GM12874 (cell line): ENCODE measurements at regions not wholly inside any gene's neighbourhood (a gene's known extent, or its start where the extent isn't known, plus 50 kb on each side); places are given as distances from the start of the nearest gene placed in this dataset.

ENCODE experiments used
- TF ChIP-seq, protein P1 (sequence below): IDR thresholded peaks from 2 replicates; pipeline ENCODE4 v1.5.1; 2011; ENCODE audit warnings: low read depth, mild to moderate bottlenecking, control low read depth, low read length, moderate library complexity; ENCODE audit not compliant: insufficient read depth

DNA sequence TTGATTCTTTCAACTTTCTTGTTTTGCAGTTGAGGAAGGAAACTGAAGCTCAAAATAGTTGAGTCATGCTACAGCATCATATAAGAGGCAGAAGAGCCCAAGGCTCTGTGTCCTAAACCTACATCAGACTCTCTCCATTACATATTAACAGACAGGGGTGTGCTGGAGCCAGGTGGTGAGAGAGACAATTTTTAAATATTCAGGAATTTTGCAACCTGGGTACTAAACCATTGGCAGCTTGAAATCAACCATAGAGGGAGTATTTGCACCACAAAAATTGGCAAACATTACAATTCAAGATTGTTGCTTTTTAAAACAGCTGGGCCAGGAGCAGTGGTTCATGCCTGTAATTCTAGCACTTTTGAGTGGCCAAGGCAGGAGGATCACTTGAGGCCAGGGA is 65.8 kb upstream of the SOX4 start:
- TF ChIP-seq, protein P1, sequence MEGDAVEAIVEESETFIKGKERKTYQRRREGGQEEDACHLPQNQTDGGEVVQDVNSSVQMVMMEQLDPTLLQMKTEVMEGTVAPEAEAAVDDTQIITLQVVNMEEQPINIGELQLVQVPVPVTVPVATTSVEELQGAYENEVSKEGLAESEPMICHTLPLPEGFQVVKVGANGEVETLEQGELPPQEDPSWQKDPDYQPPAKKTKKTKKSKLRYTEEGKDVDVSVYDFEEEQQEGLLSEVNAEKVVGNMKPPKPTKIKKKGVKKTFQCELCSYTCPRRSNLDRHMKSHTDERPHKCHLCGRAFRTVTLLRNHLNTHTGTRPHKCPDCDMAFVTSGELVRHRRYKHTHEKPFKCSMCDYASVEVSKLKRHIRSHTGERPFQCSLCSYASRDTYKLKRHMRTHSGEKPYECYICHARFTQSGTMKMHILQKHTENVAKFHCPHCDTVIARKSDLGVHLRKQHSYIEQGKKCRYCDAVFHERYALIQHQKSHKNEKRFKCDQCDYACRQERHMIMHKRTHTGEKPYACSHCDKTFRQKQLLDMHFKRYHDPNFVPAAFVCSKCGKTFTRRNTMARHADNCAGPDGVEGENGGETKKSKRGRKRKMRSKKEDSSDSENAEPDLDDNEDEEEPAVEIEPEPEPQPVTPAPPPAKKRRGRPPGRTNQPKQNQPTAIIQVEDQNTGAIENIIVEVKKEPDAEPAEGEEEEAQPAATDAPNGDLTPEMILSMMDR: no peak

DNA sequence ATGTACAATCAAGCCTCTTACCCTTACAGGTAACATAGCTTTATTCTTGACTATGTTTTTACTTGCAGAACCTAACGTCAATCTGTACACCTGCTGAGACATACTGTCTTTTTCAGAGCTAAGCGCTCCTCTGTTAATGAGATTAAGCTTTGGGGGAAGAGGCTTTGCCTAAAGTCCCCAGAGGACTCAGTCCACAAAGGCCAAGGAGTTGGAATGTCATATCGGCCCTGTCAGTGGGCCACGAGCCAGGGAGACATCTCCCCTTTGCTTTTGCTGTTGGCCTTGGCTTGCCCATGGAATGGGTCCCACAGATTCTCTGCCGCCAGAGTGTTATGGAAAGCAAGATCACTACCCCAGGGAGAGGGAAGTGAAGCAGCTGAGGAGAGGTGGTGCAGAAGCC is 64.1 kb upstream of the SOX4 start:
- TF ChIP-seq, protein P1: no peak

DNA sequence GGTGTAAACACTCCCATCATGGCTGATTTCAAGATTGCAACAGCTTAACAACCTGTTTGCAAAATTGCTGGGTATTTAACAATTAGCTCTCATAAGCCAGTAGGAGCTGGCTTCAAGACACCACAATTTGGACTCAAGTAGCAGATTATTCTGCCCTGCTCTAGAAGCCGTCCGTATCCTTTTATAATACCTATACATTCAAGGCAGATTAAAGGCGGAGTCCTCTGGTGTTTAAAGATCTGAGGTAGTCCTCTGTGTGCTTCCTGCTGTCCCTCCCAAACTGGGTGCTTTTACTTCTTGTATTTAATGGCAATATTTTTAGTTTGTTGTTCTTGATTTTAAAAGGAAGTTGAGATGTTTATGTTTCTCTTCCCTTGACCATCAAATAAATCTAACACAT is 62.2 kb upstream of the SOX4 start:
- TF ChIP-seq, protein P1: no peak

DNA sequence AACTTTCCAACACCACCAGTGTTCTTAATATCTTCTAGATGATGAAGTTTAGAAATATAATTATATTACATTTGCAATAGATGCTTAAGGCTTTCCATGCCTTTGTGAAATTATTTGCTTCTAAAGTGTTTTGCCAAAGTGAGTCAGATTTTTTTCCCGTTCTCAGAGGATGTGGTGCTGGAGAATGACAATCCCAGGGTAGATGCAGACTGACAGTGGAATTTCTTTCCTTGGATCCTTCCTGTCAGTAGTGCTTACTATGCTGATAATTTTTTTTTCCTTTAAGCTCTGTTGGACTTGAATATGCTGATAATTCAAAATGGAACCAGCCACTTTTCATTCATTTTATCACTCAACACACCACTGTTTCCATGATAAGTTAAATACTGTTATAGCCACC is 59.9 kb upstream of the SOX4 start:
- TF ChIP-seq, protein P1: no peak

DNA sequence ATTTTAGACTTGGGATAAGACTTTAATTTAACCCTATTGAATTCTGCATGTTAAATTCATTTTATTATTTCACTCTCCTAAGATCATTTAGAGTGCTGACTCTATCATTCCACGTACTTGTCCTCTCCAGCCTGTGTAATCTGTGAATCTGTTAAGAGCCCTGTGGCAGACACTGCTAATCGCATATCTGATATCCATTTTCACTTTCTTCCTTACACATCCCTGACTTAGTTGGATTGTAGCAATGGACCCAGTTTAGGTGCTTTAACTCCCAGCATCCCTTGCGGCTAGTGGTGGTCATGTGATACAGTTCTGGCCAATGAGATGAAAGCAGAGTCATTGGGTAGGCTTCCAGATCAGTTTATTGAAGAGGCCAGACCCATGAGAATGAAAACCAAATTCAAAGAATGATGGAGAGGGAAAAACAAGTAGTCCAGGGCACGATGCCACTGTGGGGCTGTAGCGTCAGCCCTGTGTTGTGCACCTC is 57.2 kb upstream of the SOX4 start:
- TF ChIP-seq, protein P1: no peak

DNA sequence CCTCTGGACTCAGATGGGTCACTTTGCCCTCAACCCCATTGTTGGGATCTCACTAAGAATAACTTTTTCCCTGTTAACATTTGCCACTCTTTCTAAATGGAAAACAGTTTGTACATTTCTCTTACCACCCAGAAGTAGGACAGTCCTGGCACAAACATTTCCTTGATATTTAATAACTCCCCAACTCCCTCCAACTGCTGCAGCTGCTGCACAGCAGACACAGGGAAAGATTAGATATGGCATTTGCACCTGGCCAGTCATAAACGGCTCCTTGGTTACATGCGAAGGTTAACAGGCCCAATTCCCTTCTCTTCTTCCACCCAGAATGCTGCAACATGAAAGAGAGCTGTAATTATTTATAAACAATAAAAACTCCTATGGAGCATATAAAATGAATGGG is 55.9 kb upstream of the SOX4 start:
- TF ChIP-seq, protein P1: no peak

DNA sequence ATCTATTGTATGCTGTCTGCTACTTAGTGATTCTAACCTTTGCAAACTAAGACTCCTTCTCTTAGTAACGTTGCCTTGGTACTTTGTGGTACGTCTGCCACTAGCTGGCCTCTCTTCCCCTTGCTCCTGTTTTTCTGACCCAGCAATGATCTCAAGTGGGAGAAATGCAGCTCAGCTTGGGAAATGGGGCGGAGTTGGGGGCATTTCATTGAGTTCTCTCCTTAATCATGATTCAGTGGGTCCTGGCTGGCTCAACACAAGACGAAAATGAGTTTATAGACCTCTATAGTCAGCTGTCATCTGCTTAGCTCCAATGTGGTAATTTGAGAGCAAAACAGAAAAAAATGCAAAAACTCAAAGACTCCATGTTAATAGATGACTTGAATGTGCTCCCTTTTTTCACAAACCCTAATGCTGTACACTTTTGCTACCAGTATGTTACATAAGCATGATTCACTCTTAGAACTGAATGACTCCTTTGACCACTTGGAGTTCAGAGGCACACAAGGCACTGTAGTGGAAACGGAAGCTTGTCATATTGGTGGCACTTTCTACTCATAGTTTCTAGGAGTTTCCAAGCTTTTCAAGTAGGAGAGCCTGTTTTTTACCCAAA is 55.3 kb upstream of the SOX4 start:
- TF ChIP-seq, protein P1: no peak
